ENCODE measurements at regions not wholly inside any gene's neighbourhood (a gene's known extent, or its start where the extent isn't known, plus 50 kb on each side); places are given as distances from the start of the nearest gene placed in this dataset.

DNA sequence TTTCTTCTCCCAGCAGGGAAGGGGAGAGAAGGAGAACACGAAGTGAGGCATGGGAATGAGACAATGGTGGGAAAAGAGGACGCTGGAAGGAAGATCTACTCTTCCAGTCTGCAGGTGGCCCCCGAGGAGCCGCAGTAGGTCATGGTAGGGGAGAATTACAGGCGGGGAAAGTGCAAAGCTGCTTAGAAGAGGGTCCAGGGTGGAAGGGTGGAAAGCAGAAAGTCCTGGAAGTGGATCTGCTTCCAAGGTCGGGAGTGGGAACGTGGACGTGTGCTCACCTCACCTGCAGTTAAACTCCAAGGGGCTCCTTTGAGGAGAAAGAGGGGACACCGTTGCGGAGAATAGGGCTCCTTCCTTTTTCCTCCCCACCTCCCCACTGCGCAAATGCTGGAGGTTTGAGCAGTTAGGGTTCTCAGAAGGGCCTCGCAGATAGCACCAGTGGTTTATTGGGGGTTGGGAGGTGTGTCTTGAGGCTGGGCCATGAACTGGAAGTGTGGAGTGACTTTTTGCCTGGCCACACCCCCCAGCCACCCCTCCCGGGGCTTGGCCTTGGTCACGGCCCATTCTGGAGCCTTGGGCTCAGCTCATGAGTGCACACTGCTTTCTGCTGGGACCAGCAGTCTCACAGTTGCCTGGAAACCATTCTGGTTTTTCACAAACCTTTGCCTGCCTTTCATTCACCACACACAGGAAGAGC lies 100.4 kb upstream of the MLN start:
- BruUV-seq (replicated peaks), result no TSS peak
- CTCF ChIA-PET (ENCODE audit: unreplicated experiment), result no interaction called here
- no peak overlapping the region for H3K4me3 ChIP-seq (ENCODE audit: low read depth, low read length, poor library complexity, severe bottlenecking)
- DNase-seq (ENCODE audit: low spot score), result no peak
- POLR2A ChIA-PET, result no interaction called here
- H3K36me3 ChIP-seq (ENCODE audit: insufficient read depth, low read length), result no peaks in the 10 kb centered on the region
- no peak overlapping the region for H3K4me2 ChIP-seq (ENCODE audit: low read length)
- no peaks in the 10 kb centered on the region for H4K20me1 ChIP-seq (ENCODE audit: insufficient read depth, low read length)
- H3K4me1 ChIP-seq (ENCODE audit: insufficient read depth, low read length, poor library complexity, severe bottlenecking), result no peaks in the 10 kb centered on the region
- H3K9me3 ChIP-seq (ENCODE audit: low read length), result no peaks in the 10 kb centered on the region
- no peak overlapping the region for H3K27ac ChIP-seq (ENCODE audit: low read depth, low read length, poor library complexity, severe bottlenecking)
- H3K79me2 ChIP-seq (ENCODE audit: insufficient read depth, low read depth, low read length), result no peaks in the 10 kb centered on the region
- intact Hi-C loops (cut with micrococcal nuclease; ENCODE audit: unreplicated experiment), result no loop called here
- H2AFZ ChIP-seq (ENCODE audit: low read length), result no peak overlapping the region
- no peaks in the 10 kb centered on the region for H3K9me2 ChIP-seq (ENCODE audit: insufficient read depth, low read length)
- TF ChIP-seq, protein P1, sequence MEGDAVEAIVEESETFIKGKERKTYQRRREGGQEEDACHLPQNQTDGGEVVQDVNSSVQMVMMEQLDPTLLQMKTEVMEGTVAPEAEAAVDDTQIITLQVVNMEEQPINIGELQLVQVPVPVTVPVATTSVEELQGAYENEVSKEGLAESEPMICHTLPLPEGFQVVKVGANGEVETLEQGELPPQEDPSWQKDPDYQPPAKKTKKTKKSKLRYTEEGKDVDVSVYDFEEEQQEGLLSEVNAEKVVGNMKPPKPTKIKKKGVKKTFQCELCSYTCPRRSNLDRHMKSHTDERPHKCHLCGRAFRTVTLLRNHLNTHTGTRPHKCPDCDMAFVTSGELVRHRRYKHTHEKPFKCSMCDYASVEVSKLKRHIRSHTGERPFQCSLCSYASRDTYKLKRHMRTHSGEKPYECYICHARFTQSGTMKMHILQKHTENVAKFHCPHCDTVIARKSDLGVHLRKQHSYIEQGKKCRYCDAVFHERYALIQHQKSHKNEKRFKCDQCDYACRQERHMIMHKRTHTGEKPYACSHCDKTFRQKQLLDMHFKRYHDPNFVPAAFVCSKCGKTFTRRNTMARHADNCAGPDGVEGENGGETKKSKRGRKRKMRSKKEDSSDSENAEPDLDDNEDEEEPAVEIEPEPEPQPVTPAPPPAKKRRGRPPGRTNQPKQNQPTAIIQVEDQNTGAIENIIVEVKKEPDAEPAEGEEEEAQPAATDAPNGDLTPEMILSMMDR (conservative IDR thresholded peaks at IDR 0.05; ENCODE audit: low read length), result no peak
- TF ChIP-seq EZH2phosphoT487 (IDR thresholded peaks at IDR 0.05; ENCODE audit: borderline replicate concordance, low read depth, low read length), result no peak

DNA sequence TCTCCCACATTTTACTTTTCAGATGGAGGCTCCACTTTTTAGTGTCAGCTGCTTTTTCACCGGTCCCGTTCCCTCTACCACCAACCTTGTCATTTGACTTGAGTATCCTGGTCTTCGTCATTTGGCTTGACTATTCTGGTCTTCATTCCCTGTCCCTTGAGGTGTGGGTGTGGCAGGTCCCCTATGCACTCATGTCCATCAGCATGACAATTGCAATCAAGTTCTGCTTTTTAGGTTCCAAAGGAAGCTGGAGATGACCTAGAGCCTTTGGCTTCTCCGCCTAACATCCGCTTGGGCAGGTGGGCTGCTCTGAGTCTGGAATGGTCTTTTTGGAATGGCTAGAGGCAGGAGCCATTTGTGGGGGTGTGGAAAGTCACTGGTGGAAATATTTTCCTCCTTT lies 99.8 kb upstream of the MLN start:
- Histone ChIP-seq H3K36me3 (ENCODE audit: insufficient read depth, low read length) (no peaks in the 10 kb centered on the region), H3K4me3 (ENCODE audit: low read depth, low read length, poor library complexity, severe bottlenecking) (no peak overlapping the region), H3K4me1 (ENCODE audit: insufficient read depth, low read length, poor library complexity, severe bottlenecking) (no peaks in the 10 kb centered on the region), H3K79me2 (ENCODE audit: insufficient read depth, low read depth, low read length) (no peaks in the 10 kb centered on the region), H3K4me2 (ENCODE audit: low read length) (no peak overlapping the region), H4K20me1 (ENCODE audit: insufficient read depth, low read length) (no peaks in the 10 kb centered on the region), H3K27ac (ENCODE audit: low read depth, low read length, poor library complexity, severe bottlenecking) (no peak overlapping the region), H3K9me2 (ENCODE audit: insufficient read depth, low read length) (no peaks in the 10 kb centered on the region), H2AFZ (ENCODE audit: low read length) (no peak overlapping the region), H3K9me3 (ENCODE audit: low read length) (no peaks in the 10 kb centered on the region)
- ChIA-PET CTCF (ENCODE audit: unreplicated experiment) (no interaction called here), POLR2A (no interaction called here)
- TF ChIP-seq, protein P1 (conservative IDR thresholded peaks at IDR 0.05; ENCODE audit: low read length), result no peak
- no peak for TF ChIP-seq EZH2phosphoT487 (IDR thresholded peaks at IDR 0.05; ENCODE audit: borderline replicate concordance, low read depth, low read length)
- no TSS peak for BruUV-seq (replicated peaks)
- no peak for DNase-seq (ENCODE audit: low spot score)
- intact Hi-C loops (cut with micrococcal nuclease; ENCODE audit: unreplicated experiment), result no loop called here

DNA sequence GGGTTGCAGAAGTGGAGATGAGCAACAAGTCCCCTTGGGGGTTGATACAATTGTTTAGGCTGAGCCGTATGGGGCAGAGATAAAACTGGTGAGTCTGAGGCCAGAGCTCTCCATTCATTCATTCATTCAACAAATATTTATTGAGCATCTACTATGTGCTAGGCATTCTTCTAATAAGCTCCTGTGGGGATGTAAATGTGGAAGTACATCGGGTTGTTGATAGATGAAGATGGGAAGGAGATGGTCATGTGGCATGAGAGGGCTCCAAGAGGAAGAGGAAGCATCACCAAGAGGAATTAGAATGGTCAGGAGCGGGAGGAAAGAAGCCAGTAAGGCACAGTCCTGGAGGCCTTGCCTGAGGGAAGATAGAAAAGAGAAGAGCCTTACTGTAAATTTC lies 98.7 kb upstream of the MLN start:
- H3K79me2 ChIP-seq (ENCODE audit: insufficient read depth, low read depth, low read length), result no peaks in the 10 kb centered on the region
- no peaks in the 10 kb centered on the region for H3K36me3 ChIP-seq (ENCODE audit: insufficient read depth, low read length)
- intact Hi-C loops (cut with micrococcal nuclease; ENCODE audit: unreplicated experiment), result no loop called here
- H3K27ac ChIP-seq (ENCODE audit: low read depth, low read length, poor library complexity, severe bottlenecking), result no peak overlapping the region
- no peak overlapping the region for H2AFZ ChIP-seq (ENCODE audit: low read length)
- no peaks in the 10 kb centered on the region for H4K20me1 ChIP-seq (ENCODE audit: insufficient read depth, low read length)
- H3K9me3 ChIP-seq (ENCODE audit: low read length), result no peaks in the 10 kb centered on the region
- ChIA-PET CTCF (ENCODE audit: unreplicated experiment) (no interaction called here), POLR2A (no interaction called here)
- H3K4me1 ChIP-seq (ENCODE audit: insufficient read depth, low read length, poor library complexity, severe bottlenecking), result no peaks in the 10 kb centered on the region
- no peak for DNase-seq (ENCODE audit: low spot score)
- no TSS peak for BruUV-seq (replicated peaks)
- no peaks in the 10 kb centered on the region for H3K9me2 ChIP-seq (ENCODE audit: insufficient read depth, low read length)
- no peak for TF ChIP-seq EZH2phosphoT487 (IDR thresholded peaks at IDR 0.05; ENCODE audit: borderline replicate concordance, low read depth, low read length)
- TF ChIP-seq, protein P1 (conservative IDR thresholded peaks at IDR 0.05; ENCODE audit: low read length), result no peak
- no peak overlapping the region for H3K4me3 ChIP-seq (ENCODE audit: low read depth, low read length, poor library complexity, severe bottlenecking)
- no peak overlapping the region for H3K4me2 ChIP-seq (ENCODE audit: low read length)
